K562 (cell line): ENCODE measurements at regions not wholly inside any gene's neighbourhood (a gene's known extent, or its start where the extent isn't known, plus 50 kb on each side); places are given as distances from the start of the nearest gene placed in this dataset.

Experiments
- GATA2 ChIP-seq: sonication (generic); formaldehyde crosslinking; IDR thresholded peaks from 2 replicates; pipeline ENCODE4 v1.4.0; 2020; ENCODE audit warnings: mild to moderate bottlenecking, missing genetic modification reagents
- HNRNPLL ChIP-seq: fragments of 200-400 bp; formaldehyde crosslinking; IDR thresholded peaks from 2 replicates; pipeline ENCODE4 v1.6.1; 2017; ENCODE audit warnings: low read length, low read depth, mild to moderate bottlenecking; ENCODE audit not compliant: poor library complexity, severe bottlenecking
- JUNB ChIP-seq: fragments of 450-650 bp; formaldehyde crosslinking; conservative IDR thresholded peaks from 2 replicates; pipeline ENCODE4 v1.4.0; 2020; ENCODE audit warnings: mild to moderate bottlenecking
- MTA1 ChIP-seq: fragments of 450-650 bp; IDR thresholded peaks from 2 replicates; pipeline ENCODE4 v1.6.1; 2017; ENCODE audit warnings: borderline replicate concordance
- POLR2AphosphoS5 ChIP-seq: IDR thresholded peaks from 2 replicates; pipeline ENCODE4 v1.6.1; 2011; ENCODE audit warnings: mild to moderate bottlenecking, low read depth, low read length, moderate library complexity; ENCODE audit not compliant: control insufficient read depth, insufficient read depth
- RAD21 ChIP-seq, 2 experiments: fragments of 250-450 bp in 1 of 2; fragments of 450-650 bp in 1 of 2; sonication (Bioruptor Pico) in 1 of 2; formaldehyde crosslinking in 1 of 2; IDR thresholded peaks in 1 of 2; conservative IDR thresholded peaks in 1 of 2; 2 replicates each; pipeline versions ENCODE4 v1.4.0 to v1.8.0; 2020 to 2022; ENCODE audit warnings: mild to moderate bottlenecking in 2 of 2, moderate library complexity in 1 of 2
- RNF2 ChIP-seq: sonication (generic); IDR thresholded peaks from 2 replicates; pipeline ENCODE4 v1.6.1; 2016
- TCFL5 ChIP-seq: fragments of 250-450 bp; sonication (Bioruptor Pico); conservative IDR thresholded peaks from 2 replicates; pipeline ENCODE4 v1.6.1; 2021; ENCODE audit warnings: mild to moderate bottlenecking, moderate library complexity, matching md5 sums
- ZNF274 ChIP-seq: IDR thresholded peaks from 2 replicates; pipeline ENCODE4 v1.6.1; 2011; ENCODE audit warnings: low read depth, mild to moderate bottlenecking, low read length, moderate library complexity, borderline replicate concordance
- TF ChIP-seq, protein P1 (sequence below), 3 experiments: IDR thresholded peaks in 2 of 3; conservative IDR thresholded peaks in 1 of 3; 2 replicates each; pipeline ENCODE4 v1.5.1; 2011 to 2012; ENCODE audit warnings: low read length in 3 of 3, mild to moderate bottlenecking in 3 of 3, control low read depth in 2 of 3, improper control_type of control experiment in 1 of 3, inconsistent platforms in 1 of 3, low read depth in 1 of 3, mixed read lengths in 1 of 3, moderate library complexity in 1 of 3; ENCODE audit not compliant: insufficient read depth in 2 of 3
- TF ChIP-seq, protein P2 (sequence below), 2 experiments: fragments of 450-650 bp; IDR thresholded peaks; 2 replicates each; pipeline ENCODE4 v1.6.1; 2016

DNA sequence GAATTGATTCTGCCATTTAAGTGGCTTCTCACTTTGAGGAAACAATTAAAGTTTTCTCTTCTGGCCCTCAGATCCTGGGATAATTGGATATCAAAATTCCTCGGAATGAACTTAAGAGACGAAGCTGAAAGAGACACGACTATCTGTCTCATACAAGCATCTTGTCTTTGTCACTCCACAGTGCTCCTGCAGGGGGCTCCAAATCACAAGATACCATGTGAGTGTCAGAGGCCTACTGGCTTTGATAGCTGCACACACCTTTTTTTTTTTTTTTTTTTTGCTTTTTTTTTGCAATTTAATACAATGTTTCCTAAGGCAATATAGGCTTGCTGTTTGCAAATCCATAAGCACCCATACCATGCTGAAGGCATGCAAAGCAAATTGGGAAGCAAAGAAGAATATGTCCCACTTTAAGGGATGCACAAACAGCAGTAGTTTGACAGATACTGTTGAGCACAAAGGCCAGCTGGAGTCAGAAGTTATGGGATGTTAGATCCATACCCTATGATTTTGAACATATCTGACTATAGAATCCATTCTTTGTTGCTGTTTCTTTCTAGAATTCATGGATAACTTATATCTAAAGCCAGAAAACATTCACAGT, 109.0 kb upstream of the CBLN2 start:
- TF ChIP-seq ZNF274 = no peak
- no peak for TF ChIP-seq GATA2
- TF ChIP-seq HNRNPLL = no peak
- no peak for TF ChIP-seq JUNB (CRISPR knock-in tag)
- TF ChIP-seq TCFL5 (CRISPR knock-in tag) = no peak
- no peak for TF ChIP-seq RNF2
- TF ChIP-seq, protein P1, sequence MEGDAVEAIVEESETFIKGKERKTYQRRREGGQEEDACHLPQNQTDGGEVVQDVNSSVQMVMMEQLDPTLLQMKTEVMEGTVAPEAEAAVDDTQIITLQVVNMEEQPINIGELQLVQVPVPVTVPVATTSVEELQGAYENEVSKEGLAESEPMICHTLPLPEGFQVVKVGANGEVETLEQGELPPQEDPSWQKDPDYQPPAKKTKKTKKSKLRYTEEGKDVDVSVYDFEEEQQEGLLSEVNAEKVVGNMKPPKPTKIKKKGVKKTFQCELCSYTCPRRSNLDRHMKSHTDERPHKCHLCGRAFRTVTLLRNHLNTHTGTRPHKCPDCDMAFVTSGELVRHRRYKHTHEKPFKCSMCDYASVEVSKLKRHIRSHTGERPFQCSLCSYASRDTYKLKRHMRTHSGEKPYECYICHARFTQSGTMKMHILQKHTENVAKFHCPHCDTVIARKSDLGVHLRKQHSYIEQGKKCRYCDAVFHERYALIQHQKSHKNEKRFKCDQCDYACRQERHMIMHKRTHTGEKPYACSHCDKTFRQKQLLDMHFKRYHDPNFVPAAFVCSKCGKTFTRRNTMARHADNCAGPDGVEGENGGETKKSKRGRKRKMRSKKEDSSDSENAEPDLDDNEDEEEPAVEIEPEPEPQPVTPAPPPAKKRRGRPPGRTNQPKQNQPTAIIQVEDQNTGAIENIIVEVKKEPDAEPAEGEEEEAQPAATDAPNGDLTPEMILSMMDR (IDR thresholded peaks at IDR 0.05 in 2 of 3, conservative IDR thresholded peaks at IDR 0.05 in 1 of 3; ENCODE audit: insufficient read depth in 2 of 3, low read depth in 1 of 3, low read length in 3 of 3) = peak in 1 of 3 experiments; percentile 30; a peak in 1 of 6 replicates
- TF ChIP-seq, protein P2, sequence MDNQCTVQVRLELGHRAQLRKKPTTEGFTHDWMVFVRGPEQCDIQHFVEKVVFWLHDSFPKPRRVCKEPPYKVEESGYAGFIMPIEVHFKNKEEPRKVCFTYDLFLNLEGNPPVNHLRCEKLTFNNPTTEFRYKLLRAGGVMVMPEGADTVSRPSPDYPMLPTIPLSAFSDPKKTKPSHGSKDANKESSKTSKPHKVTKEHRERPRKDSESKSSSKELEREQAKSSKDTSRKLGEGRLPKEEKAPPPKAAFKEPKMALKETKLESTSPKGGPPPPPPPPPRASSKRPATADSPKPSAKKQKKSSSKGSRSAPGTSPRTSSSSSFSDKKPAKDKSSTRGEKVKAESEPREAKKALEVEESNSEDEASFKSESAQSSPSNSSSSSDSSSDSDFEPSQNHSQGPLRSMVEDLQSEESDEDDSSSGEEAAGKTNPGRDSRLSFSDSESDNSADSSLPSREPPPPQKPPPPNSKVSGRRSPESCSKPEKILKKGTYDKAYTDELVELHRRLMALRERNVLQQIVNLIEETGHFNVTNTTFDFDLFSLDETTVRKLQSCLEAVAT (IDR thresholded peaks at IDR 0.05) = no peak
- no peak for TF ChIP-seq POLR2AphosphoS5
- TF ChIP-seq MTA1 = no peak
- TF ChIP-seq RAD21 (CRISPR knock-in tag; conservative IDR thresholded peaks at IDR 0.05 in 1 of 2, IDR thresholded peaks at IDR 0.05 in 1 of 2) = 0 out of 4 replicates have a peak, but pooled peaks of 1 of the 2 experiments have one; percentile 5
